ENCODE measurements at regions not wholly inside any gene's neighbourhood (a gene's known extent, or its start where the extent isn't known, plus 50 kb on each side); places are given as distances from the start of the nearest gene placed in this dataset.

- Mint-ChIP-seq H3K27me3 (peaks cover 23% of the 10 kb centered on the region), H3K36me3 (ENCODE audit: insufficient read depth) (no peaks in the 10 kb centered on the region), H3K9me3 (ENCODE audit: low read depth) (no peaks in the 10 kb centered on the region), H3K4me3 (ENCODE audit: low read depth) (no peak overlapping the region), H3K27ac (no peak overlapping the region), H3K4me1 (ENCODE audit: low read depth) (no peaks in the 10 kb centered on the region)
- no peak for DNase-seq (ENCODE audit: low spot score, unreplicated experiment)
- TF ChIP-seq, protein P1, sequence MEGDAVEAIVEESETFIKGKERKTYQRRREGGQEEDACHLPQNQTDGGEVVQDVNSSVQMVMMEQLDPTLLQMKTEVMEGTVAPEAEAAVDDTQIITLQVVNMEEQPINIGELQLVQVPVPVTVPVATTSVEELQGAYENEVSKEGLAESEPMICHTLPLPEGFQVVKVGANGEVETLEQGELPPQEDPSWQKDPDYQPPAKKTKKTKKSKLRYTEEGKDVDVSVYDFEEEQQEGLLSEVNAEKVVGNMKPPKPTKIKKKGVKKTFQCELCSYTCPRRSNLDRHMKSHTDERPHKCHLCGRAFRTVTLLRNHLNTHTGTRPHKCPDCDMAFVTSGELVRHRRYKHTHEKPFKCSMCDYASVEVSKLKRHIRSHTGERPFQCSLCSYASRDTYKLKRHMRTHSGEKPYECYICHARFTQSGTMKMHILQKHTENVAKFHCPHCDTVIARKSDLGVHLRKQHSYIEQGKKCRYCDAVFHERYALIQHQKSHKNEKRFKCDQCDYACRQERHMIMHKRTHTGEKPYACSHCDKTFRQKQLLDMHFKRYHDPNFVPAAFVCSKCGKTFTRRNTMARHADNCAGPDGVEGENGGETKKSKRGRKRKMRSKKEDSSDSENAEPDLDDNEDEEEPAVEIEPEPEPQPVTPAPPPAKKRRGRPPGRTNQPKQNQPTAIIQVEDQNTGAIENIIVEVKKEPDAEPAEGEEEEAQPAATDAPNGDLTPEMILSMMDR (IDR thresholded peaks at IDR 0.05; ENCODE audit: unreplicated experiment), result no peak
Measured at GRCh38 chr6:105907991-105908390, 178.1 kb upstream of the PRDM1 start.

- Mint-ChIP-seq H3K4me3 (ENCODE audit: low read depth) (no peak overlapping the region), H3K27ac (no peak overlapping the region), H3K36me3 (ENCODE audit: insufficient read depth) (no peaks in the 10 kb centered on the region), H3K27me3 (peaks cover 30% of the 10 kb centered on the region), H3K4me1 (ENCODE audit: low read depth) (no peaks in the 10 kb centered on the region), H3K9me3 (ENCODE audit: low read depth) (no peaks in the 10 kb centered on the region)
- DNase-seq (ENCODE audit: low spot score, unreplicated experiment), result no peak
- TF ChIP-seq, protein P1 (IDR thresholded peaks at IDR 0.05; ENCODE audit: unreplicated experiment), result no peak
Measured at GRCh38 chr6:105907301-105907700, 178.8 kb upstream of the PRDM1 start.

- TF ChIP-seq, protein P1 (IDR thresholded peaks at IDR 0.05; ENCODE audit: unreplicated experiment), result no peak
- DNase-seq (ENCODE audit: low spot score, unreplicated experiment), result no peak
- no peaks in the 10 kb centered on the region for H3K4me1 Mint-ChIP-seq (ENCODE audit: low read depth)
- H3K9me3 Mint-ChIP-seq (ENCODE audit: low read depth), result peaks cover 3% of the 10 kb centered on the region
- H3K4me3 Mint-ChIP-seq (ENCODE audit: low read depth), result no peak overlapping the region
- H3K27ac Mint-ChIP-seq, result no peak overlapping the region
- no peaks in the 10 kb centered on the region for H3K36me3 Mint-ChIP-seq (ENCODE audit: insufficient read depth)
- H3K27me3 Mint-ChIP-seq, result peaks cover 19% of the 10 kb centered on the region
Measured at GRCh38 chr6:105902401-105903031, 183.6 kb upstream of the PRDM1 start.

- TF ChIP-seq, protein P1 (IDR thresholded peaks at IDR 0.05; ENCODE audit: unreplicated experiment), result no peak
- Mint-ChIP-seq H3K27ac (no peak overlapping the region), H3K27me3 (peaks cover 19% of the 10 kb centered on the region), H3K36me3 (ENCODE audit: insufficient read depth) (no peaks in the 10 kb centered on the region), H3K4me3 (ENCODE audit: low read depth) (no peak overlapping the region), H3K9me3 (ENCODE audit: low read depth) (peaks cover 3% of the 10 kb centered on the region), H3K4me1 (ENCODE audit: low read depth) (no peaks in the 10 kb centered on the region)
- no peak for DNase-seq (ENCODE audit: low spot score, unreplicated experiment)
Measured at GRCh38 chr6:105901583-105901982, 184.6 kb upstream of the PRDM1 start.

- H3K27me3 Mint-ChIP-seq, result peaks cover 13% of the 10 kb centered on the region
- no peak overlapping the region for H3K27ac Mint-ChIP-seq
- no peak overlapping the region for H3K4me3 Mint-ChIP-seq (ENCODE audit: low read depth)
- H3K36me3 Mint-ChIP-seq (ENCODE audit: insufficient read depth), result no peaks in the 10 kb centered on the region
- TF ChIP-seq, protein P1 (IDR thresholded peaks at IDR 0.05; ENCODE audit: unreplicated experiment), result no peak
- no peak for DNase-seq (ENCODE audit: low spot score, unreplicated experiment)
- no peaks in the 10 kb centered on the region for H3K4me1 Mint-ChIP-seq (ENCODE audit: low read depth)
- H3K9me3 Mint-ChIP-seq (ENCODE audit: low read depth), result peaks cover 3% of the 10 kb centered on the region
Measured at GRCh38 chr6:105900125-105900937, 185.8 kb upstream of the PRDM1 start.
